Astrocyte of the cerebellum (primary cell): ENCODE measurements at regions not wholly inside any gene's neighbourhood (a gene's known extent, or its start where the extent isn't known, plus 50 kb on each side); places are given as distances from the start of the nearest gene placed in this dataset.

Experiments used
- DNase-seq: peaks from one replicate; pipeline ENCODE4 v3.0.0-alpha.2; 2011; ENCODE audit warnings: low read depth
- H3K4me3 ChIP-seq: 2 replicates; pipeline ENCODE4 v1.5.1; 2011; ENCODE audit warnings: mild to moderate bottlenecking, low read depth, low read length, moderate library complexity
- in situ Hi-C: cut with HindIII; loops from 2 replicates; pipeline ENCODE4 v1.10.0; 2017; ENCODE audit warnings: low sequenced_read_pairs
- TF ChIP-seq, protein P1 (sequence below): IDR thresholded peaks from 2 replicates; pipeline ENCODE4 v1.5.1; 2012; ENCODE audit warnings: low read length, low read depth, moderate library complexity, mild to moderate bottlenecking; ENCODE audit errors: missing control alignments

DNA sequence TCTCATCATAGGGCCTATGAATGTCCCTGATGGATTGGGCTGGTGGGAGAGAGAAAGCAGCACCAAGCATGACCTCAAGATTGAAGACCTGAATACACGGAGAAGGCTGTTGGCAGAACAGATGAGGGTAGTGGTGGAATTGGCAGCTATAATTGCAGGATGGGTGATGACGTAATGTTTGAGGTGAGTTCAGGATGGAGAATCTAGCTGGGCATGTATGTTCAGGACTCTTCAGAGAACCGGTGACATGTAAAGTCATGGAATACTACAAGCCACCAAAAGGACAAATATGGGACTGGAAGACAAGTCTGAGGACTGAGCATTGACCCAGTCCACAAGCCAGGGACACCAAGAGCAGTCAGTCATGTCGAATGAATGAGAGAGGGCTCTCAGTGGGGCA lies 999.8 kb upstream of the TMEM132C start:
- in situ Hi-C loops = no loop called here
- no peak for DNase-seq
- H3K4me3 ChIP-seq = no peak overlapping the region
- TF ChIP-seq, protein P1, sequence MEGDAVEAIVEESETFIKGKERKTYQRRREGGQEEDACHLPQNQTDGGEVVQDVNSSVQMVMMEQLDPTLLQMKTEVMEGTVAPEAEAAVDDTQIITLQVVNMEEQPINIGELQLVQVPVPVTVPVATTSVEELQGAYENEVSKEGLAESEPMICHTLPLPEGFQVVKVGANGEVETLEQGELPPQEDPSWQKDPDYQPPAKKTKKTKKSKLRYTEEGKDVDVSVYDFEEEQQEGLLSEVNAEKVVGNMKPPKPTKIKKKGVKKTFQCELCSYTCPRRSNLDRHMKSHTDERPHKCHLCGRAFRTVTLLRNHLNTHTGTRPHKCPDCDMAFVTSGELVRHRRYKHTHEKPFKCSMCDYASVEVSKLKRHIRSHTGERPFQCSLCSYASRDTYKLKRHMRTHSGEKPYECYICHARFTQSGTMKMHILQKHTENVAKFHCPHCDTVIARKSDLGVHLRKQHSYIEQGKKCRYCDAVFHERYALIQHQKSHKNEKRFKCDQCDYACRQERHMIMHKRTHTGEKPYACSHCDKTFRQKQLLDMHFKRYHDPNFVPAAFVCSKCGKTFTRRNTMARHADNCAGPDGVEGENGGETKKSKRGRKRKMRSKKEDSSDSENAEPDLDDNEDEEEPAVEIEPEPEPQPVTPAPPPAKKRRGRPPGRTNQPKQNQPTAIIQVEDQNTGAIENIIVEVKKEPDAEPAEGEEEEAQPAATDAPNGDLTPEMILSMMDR = no peak

DNA sequence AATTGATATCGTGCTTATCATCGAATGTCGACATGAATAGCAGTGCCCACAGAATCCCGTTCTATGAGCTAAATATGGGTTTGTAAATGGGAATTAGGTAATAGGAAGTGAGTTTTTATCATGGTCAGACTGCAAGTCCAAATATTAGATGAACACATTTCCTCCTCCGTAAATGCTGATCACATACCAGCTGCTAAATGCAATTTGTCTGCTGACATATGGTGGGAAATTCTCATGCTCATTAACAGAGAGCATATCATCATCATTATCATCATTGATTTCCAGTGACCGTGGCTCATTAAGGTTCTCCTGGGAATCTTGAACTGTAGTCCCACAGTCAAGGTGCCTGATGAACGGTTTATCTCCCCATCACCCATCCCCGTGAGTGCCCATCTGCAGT lies 998.8 kb upstream of the TMEM132C start:
- TF ChIP-seq, protein P1 = no peak
- no peak for DNase-seq
- H3K4me3 ChIP-seq = no peak overlapping the region
- in situ Hi-C loops = no loop called here

DNA sequence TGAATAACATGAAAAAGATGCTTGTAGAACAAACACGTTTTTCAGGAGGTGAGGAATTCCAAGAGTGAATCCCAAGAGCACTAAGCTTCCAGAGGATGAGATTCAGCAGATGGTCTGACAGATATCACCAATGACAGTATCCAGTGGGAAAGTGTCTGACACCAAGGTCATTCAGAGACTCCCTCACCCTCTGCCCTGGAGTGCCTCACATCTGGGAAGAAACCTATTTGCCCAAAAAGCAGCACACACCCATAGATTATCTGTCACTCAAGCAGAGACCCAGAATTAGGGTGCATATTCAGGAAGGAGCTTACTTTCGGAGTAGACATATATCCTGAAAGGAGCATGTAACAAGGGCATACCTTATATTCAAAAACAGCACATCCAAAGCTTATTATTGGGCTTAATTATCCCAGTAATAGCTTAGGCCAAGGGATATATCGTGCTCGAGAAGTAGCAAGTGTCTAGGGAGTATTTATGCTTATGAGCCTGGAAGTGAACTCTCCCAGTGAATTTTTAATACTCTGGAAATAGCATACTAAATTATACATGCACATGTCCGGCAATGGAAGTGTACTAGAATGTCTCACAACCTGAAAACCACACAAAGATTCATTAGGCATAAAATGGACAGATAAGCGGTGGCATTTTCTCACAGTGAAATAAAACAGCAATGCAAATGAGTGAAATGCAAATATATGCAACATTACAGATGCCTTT lies 998.1 kb upstream of the TMEM132C start:
- no peak for DNase-seq
- TF ChIP-seq, protein P1 = no peak
- H3K4me3 ChIP-seq = no peak overlapping the region
- in situ Hi-C loops = no loop called here

DNA sequence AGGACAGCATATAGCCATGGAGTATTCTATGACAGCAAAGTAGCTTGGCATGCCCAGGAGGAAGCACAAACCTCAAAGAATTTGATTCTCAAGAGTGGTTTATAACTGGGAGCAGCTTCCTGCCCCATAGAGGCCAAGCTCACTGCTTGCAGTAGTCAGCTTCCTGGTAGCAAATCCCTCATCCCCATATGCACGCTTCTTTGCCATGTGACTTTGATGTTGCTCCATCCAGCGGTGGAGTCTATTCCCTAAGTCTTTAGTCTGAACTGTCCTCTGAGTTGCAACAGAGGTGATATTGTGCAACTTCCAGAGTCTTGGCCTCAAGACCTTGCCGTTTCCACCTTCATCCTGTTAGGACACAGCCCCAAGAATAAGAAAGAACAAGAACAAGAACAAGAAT lies 996.8 kb upstream of the TMEM132C start:
- DNase-seq = no peak
- no peak overlapping the region for H3K4me3 ChIP-seq
- in situ Hi-C loops = no loop called here
- TF ChIP-seq, protein P1 = no peak

DNA sequence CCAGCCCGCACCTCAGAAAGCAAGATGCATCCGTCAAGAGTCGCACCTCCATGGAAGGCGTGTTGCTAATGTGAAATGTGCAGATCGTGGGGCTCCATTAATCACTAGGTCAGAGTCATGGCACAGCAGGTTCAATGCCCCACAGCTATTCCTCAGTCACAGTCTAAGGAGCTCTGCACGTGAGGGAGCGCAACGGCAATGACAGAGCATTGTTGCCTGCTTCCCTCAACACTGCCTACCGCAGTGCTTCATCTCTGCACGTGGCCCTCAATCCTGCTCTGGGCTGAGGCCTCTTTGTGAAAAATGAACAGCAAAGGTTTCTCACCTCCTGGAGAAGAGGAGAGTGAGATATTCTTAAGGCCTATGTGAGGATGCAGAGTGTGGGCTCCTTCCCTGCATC lies 995.2 kb upstream of the TMEM132C start:
- H3K4me3 ChIP-seq = no peak overlapping the region
- no peak for DNase-seq
- in situ Hi-C loops = no loop called here
- TF ChIP-seq, protein P1 = no peak

DNA sequence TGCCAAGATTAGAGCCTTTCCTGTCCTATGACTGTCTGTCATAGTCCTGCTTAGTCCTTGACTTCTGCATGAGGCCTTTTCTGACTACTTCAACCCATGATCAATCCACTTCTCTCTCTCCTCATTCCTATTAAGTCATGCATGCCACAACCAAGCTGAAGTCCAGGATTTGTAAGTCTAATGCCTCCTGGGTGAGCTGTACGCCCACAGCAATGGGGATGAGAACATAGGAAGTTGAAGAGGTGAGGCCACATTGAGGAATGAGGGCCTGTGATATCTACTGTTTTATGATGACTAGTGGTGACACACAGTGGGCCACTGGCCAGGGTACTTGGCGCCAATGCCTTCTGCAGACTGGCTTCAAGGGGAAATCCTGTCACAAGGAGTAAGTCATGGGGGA lies 994.1 kb upstream of the TMEM132C start:
- no peak for DNase-seq
- in situ Hi-C loops = no loop called here
- H3K4me3 ChIP-seq = no peak overlapping the region
- TF ChIP-seq, protein P1 = no peak
